HG03175 (cell line): ENCODE measurements at regions not wholly inside any gene's neighbourhood (a gene's known extent, or its start where the extent isn't known, plus 50 kb on each side); places are given as distances from the start of the nearest gene placed in this dataset.

Experiments used
- ATAC-seq: cut with Tn5 transposase; IDR thresholded peaks from one replicate; pipeline ENCODE4 v1.9.1; 2021; ENCODE audit warnings: mild to moderate bottlenecking, moderate library complexity; ENCODE audit not compliant: unreplicated experiment

DNA sequence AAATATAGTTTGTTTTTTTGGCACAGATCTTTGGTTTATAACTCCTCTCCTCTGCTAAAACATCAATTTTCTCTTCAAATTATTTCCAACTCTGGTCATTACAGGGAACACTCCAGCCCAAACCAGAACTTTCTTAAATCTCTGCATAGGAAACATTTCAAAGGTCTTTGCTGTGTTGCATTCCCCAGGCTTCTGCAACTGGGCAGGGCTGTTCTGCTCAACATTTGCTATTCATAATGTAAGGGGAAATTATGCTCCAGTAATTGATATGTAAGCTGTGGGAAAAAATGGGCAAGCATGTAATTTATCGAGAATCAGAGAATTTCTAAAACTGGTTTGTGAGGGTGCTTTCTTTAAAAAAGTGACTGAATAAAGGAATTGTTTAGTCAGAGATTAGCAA, 410.4 kb downstream of the TUSC7 start:
- no peak for ATAC-seq

DNA sequence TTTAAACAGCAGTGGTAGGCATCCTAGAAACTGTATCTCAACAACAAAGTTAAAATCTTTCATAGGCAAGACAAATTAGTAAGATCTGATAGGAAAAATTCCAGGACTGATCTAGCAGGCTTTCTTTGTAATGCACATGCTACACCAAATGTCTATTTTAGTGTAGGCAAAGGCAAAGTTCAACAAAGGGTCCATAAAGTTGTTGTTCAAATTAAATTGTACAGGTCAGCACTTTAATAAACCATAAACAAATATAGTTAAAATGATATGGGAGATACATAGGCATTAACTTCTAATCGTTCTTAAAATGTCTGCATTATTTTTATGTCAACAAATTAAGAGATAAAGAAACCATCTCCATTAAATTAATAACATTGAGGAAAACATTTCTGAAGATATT, 413.0 kb downstream of the TUSC7 start:
- no peak for ATAC-seq

DNA sequence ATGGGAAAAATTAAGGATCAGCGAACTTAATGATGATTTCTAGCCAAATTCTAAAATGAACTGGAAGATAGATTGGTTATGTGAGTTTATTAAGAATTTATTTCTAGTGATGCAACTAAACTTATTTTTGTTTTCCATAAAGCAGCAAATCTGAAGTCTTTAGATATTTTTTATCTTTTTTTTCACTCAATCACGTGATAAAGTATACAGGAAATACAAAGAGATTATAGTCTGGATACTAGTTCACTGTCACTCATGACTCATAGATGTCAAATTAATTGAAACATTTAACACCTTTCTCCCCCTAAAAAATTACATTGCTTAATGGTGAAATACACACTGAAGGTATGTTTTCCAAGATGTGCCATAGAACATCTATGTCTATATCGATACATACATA, 416.9 kb downstream of the TUSC7 start:
- no peak for ATAC-seq

DNA sequence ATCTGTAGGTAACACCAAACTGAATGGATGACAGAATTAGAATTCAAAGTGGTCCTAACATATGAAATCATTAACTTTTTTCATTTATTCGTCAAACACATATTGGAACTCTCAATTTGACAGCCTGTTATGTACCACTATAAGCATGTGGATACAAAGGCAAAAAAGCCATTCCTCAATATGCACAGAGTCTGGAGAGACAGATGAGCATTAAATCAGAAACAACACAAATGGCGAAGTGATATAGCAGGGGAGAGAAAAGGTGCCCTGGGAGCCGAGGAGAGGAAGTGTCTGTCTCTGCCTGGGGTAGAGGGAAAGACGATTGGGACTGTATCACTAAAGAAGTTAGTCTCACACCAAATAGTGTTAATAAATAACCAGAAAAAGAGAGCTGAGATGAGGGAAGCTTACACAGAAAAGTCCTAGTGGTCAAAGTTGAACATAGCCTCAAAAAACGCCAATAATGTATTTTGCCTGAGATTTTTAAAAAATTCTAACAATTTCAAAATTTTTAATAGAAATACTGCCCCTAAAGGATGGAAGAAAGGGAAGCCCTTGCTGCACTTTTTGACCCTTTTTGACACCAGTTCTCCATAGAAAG, 417.5 kb downstream of the TUSC7 start:
- no peak for ATAC-seq

DNA sequence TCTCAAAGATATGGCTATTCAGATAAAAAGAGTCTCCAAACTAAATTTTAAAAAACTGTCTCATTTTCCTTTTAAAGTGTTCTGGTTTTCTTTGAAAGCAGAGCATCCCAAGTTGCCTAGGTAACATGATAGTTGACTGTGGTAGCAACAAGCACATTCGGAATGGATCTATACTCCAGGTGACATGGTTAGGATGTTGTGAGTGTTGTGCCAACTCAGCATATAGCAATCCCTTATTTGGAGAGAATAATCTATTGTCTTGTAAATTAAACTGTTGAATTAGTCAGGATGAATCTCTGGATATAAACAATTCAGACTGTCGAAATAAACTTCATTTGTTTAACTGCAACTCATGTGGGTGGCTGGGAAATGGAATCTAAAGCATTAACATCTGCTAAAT, 418.6 kb downstream of the TUSC7 start:
- ATAC-seq, result no peak

DNA sequence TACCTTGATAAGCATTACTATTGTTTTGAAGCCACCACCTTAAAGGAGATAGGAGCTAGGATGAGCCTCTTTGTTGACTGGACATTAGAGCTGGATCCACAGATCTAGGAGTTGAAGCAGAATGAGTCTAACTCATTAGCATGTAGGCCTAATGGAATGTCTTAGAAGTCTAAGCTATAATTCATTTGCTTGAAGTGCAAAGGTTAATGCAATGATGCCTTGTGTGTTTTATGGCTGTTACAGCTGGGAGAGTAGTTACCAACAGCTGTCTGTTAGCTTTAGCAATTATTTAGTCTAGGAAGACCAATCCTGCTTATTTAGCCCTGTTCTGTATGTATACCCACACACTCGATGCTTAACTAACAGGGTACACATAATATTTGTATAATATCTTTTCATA, 419.3 kb downstream of the TUSC7 start:
- no peak for ATAC-seq

DNA sequence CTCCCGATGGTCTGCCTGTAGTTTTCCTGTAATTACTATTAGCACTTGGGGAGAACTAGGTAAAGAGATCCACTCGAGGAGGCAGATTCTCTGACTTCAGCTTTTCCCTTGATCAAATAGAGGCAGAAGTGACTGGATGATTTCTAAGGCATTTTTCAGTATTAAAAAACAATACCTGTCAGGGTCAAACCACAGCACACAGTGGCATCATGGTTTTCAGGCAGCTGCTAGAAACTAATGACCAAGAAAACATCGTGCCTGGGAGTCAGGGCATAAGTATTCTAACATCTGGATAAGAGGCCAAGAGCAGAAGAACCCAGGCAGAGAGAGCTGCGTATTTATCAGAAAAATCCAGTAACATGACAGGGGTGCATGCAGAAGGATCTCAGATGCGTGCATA, 419.9 kb downstream of the TUSC7 start:
- ATAC-seq, result no peak

DNA sequence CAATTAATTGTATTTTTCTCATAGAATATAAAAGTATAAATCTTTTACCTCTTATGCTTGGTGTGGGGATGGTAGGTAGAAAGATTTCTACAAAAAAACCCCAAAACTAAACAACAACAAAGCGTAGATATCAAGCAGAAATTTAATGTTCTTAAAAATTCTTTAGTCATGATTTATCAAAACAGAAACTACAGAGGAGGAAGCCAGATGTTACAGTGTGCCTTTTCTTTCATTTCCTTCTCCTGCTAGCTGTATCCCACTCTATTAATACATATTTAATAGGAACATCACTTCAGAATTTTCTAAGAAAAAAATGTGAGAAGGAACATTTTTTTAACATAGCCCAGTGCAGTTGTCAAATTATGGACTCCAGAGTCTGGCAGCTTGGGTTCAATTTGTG, 420.6 kb downstream of the TUSC7 start:
- ATAC-seq, result no peak

DNA sequence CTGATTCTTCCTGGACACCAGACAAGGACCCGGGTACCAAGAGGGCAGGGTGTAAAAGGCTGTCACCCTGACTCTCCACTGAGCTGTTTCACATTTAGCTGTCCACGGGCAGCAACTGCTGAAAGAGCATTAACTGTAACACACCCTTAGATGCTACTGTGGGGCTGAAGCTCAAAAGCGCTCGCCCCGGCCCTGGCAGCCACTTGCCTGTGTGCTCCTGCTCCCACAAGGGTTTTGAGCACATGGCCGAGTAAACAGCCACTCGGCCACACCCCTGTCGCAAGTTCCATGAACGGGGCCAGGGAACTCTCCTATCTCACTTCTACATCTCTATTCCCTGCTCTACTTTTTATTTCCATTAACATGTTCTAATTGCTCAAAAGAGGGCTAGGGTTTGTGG, 421.7 kb downstream of the TUSC7 start:
- ATAC-seq, result no peak

DNA sequence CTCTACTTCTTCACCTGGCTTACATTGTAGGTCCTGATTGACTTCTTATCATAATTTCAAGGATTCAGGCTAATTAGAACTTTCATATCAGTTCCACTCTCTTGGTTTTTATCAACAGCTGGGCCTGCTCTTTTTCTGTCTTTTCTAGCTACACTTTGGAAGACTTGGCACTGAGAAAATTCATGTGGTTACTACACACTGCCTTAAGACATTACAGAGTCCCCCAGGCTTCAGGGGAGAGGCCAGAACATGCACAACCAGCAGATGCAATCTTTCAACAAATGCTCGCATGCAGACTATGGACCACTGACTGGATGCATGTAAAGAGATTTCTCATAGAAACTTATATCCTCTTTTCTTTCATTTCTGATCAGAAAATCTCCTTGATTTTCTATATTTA, 423.5 kb downstream of the TUSC7 start:
- ATAC-seq, result no peak

DNA sequence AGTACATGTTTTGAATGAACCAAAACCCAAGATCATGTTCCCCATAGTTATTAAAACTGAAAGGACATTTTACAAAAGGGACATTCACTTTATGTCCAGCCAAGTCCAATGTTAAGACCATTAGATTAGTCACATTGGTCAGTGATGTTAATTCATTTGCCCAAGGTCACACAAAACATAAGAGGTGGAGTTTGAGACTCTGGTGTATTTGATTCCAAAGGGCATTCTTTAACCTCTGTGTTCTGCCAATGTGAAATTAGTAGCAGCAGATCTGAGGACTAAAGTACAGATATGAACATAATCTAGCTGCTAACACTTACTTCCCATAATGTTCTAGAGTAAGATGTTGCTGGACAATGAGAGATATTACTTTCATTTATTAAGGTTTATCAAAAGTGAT, 425.6 kb downstream of the TUSC7 start:
- ATAC-seq, result no peak

DNA sequence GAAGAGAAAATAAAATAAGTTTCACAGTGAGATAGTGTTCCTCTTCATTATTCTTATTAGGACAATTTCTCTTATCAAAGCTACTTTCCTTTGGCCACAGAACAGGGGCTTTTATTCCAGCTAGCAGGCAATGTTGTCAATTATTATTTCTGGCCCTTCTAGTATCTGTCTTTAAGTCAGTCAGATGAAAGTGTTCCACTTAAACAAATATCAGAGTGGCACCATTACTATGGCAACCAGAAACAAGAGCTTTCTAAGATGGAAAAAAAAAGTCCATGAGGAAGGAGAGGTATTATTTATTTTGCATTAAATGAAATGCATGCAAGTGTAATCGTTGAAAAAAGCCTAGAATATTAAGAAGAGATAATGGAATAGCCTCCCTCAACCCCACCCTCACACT, 426.4 kb downstream of the TUSC7 start:
- no peak for ATAC-seq

DNA sequence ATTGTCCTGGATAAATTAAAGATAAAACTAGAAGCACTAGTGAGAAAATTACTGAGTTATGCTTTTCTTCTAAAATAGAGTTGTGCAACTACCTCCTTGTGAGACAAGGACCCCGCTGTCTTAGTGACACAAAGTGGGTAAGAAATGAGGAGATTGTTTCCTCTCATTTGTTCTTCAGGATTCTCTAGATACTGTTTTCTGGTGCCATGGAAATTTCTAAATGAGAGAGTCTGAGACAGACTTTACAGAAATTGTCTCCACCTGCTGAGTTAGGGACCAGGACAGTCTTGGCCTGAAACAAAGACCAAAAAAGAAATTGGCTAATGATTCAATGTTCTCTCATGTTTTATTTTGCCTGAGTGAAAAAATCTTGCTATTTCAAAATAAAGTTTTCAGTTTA, 427.5 kb downstream of the TUSC7 start:
- no peak for ATAC-seq

DNA sequence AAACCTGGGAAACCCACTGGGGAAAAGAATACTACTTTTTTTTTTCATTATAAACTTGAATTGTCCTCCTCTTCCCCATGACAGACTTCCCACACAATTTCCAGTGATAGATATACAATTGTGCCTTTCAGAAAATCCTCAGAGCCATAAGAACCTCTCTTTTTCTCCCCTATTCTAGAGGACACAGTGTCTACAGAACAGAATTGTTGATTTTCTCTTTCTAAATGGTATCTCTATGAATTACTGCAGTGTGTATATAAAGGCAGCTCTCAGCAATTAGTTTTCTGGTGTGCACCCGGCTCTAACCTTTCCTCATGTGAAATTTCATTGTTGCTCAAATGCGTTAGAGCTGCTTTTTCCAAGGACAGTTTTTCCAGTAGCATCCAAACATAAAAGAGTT, 430.1 kb downstream of the TUSC7 start:
- no peak for ATAC-seq

DNA sequence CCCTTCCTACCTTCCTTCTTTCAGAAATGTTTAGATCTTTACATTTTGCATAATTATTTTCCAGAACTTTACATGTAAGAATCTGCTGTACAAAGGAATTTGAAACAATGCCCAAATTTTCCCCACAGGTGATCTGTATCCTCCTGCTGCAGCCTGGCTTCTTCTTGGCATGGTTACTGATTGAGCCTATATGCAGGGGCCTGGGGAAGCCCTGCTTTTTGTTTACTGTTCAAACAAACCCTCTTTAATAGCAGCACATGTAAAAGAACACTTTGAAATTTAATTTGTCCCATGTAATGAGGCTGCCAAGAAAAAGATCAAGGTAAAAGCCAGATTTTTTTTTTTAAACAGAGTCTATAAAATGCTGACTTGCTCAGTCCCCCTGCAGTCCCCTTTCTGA, 432.2 kb downstream of the TUSC7 start:
- no peak for ATAC-seq

DNA sequence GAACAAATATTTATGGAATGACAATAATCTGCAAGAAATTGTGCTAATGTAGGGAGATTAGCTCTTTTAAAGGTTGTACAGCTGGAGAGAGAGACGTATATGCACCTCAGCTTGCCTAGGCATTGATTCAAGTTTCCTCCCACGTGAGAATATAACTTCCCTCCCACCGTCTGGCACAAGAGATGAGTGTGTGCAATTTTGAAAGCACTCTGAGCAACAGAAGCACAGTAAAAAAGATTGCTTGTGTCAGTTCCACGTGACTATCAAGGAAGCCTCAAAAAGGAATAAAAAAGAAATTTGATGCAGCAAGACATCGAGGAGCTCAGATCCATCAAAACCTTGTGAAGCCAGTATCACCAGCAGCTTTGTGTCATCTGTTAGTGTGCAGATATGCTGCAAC, 435.3 kb downstream of the TUSC7 start:
- no peak for ATAC-seq

DNA sequence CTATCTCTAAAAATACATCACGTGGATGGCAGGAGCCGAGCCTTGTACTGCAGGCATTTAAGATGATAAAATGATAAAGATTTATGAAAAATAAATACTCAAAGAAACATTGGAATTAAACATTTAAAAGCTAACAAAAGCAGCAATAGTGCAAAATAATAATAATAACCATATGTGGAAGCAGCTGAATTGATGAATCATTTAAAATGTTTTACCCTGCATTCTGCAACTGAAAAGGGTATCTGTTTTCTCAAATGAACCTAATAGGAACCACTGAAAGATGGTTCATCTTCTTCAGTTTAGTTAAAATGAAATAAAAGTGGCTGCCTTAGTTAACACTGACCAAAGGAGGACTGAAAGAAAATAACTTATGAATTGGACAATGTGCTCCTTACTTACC, 436.1 kb downstream of the TUSC7 start:
- no peak for ATAC-seq

DNA sequence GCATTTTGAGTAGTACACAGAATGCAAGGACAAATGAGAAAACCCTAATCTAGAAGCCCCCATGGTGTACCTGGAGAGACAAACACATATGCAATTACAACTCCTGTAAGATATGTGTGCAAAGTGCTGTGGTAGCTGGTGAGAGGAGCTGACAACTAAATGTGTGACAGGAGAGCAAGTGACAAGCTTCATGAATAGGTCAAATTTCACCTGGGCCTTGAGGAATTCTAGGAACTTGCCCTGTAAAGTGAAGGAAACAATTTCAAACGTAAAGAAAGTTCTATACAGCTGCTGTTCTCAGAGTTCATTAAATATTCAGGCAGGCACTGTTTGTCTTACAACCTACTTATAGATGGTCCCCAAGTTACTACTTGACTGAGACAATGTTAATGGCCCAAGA, 437.0 kb downstream of the TUSC7 start:
- no peak for ATAC-seq

DNA sequence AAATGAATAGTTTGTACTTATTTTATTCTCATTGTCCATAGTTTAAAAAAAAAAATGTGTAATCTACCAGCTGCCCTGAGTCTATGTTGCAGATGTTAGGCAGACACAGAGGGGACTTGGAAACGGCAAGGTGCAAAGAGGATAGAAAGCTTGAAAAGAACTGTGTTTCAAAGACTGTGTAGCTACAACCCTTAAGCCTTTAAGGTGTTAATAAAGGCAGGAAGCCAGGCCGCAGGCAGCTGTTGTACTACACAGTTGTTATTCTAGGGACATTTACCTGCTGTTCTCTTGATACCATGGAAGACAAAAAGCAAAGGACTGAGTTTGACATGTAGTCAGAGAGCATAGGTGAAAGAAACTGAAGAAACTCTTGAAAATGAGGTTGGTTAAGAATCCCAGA, 440.0 kb downstream of the TUSC7 start:
- ATAC-seq, result no peak

DNA sequence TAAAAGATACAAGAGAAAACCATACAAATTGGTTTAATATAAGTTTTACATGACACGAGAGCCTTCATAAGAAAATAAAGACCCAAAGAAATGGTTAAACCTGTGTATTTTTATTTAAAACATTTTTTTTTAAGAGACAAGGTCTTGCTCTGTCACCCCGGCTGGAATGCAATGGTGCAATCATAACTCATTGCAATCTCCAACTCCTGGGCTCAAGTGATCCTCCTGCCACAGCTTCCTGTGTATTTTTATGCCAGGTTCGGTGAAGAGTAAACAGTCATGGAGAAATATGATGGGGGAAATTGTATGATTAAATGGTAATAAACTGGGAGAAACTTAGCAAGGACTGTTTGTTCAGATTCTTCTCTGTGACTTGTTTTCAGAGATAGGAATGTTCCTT, 441.0 kb downstream of the TUSC7 start:
- ATAC-seq, result no peak

DNA sequence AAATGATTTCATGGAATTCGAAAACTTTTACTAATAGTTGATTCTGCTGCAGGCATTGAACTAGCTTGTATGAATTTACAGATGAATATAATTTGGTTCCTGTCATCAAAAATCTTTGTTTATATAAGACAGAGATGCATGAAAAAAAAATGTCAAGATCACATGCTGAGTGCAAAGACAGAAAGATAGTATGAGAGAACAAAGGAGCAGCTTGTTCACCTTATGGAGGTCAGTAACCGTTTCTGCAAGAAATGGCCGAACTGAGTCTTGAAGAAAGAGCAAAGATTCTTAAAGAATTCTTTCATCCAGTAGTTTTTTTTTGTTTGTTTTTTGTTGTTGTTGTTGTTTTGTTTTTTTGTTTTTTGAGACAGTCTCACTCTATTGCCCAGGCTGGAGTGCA, 450.6 kb downstream of the TUSC7 start:
- ATAC-seq, result no peak

DNA sequence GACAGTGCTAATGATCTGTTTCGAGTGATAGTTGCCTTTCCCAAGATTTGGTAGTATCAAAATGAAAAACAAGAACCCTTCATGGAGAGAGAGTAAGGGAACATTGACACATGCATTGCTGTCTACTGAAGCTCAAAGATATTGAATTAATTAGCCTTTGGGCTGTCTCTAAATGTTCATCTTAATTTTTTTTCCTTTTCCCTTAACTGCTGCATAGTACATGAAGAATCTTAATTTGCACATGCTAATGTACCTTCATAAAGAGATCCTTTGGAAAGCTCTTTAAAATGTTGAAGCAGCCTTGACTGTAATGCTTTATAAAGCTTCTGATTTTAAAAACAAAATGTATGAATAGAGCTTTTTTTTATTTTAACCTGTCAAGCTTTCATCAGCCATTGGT, 452.2 kb downstream of the TUSC7 start:
- ATAC-seq, result no peak

DNA sequence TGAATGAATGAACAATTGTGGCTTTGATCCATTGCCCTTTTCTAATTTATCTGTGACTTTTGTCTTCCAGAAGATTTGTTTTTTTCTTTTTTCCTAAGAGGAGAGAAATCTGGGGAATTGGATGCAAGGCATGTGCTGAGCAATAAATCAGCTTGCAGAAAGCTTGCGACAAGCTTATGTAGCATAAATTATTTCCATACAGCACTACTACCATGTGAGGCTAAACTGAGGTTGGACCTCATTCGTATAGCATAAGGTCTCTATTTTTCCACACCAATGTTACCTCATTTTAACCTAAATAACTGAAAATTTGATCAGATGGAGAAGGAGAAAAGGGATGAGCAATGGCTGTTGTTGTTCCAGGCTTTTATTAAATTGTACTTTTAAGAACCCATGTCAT, 455.6 kb downstream of the TUSC7 start:
- no peak for ATAC-seq

DNA sequence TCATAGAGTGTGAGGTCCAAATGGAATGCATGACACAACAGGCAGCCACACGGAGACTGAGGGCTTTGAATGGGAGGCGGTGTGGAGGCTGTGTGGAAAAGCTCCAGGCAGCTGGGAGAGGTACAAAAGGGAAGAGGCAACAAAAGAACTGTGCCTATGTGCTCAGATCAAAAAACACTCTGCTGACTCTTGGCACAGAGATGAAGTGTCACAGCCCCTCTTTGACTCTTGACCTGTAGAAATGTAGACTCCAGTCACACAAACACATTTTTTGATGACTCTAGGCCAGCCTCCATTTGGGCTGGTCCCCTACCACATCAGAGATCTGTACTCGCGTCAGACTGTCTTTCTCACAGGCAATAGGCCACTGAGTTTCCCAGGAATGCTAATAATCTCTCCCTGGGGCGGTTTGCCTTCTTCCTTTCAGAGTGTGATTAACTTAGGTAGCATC, 456.0 kb downstream of the TUSC7 start:
- ATAC-seq, result no peak
